ENCODE measurements at regions not wholly inside any gene's neighbourhood (a gene's known extent, or its start where the extent isn't known, plus 50 kb on each side); places are given as distances from the start of the nearest gene placed in this dataset.

GRCh38 chr2:2850218-2850755 lies 519.2 kb upstream of the MYT1L start (continued):
- TF ChIP-seq ZBTB40 (IDR thresholded peaks at IDR 0.05; ENCODE audit: borderline replicate concordance) (no peak), ZNF207 (IDR thresholded peaks at IDR 0.05; ENCODE audit: borderline replicate concordance) (no peak), RCOR1 (conservative IDR thresholded peaks at IDR 0.05; ENCODE audit: low read depth, low read length) (no peak), SKIL (IDR thresholded peaks at IDR 0.05; ENCODE audit: low read depth, poor library complexity, severe bottlenecking) (no peak), MYC (IDR thresholded peaks at IDR 0.05; ENCODE audit: insufficient read depth, insufficient read length, insufficient replicate concordance, low read length, severe bottlenecking) (no peak), ZNF274 (IDR thresholded peaks at IDR 0.05; ENCODE audit: insufficient read depth, insufficient read length) (no peak)

Data from GM12878 (cell line).